Panc1 (cell line): ENCODE measurements at regions not wholly inside any gene's neighbourhood (a gene's known extent, or its start where the extent isn't known, plus 50 kb on each side); places are given as distances from the start of the nearest gene placed in this dataset.

Experiments
- ATAC-seq: fragments of 200-7000 bp; cut with Tn5 transposase; 2 replicates; pipeline ENCODE4 v1.9.1; 2020; ENCODE audit warnings: mild to moderate bottlenecking, moderate library complexity
- BruUV-seq: library from RNA; stranded (reverse); fragments of 400-500 nt; replicated peaks from 2 replicates; lab custom pipeline; 2021; lab: Mats Ljungman, UMichigan
- CTCF ChIA-PET: fragments of 300-600 bp; sonication (Branson Sonifier 250); formaldehyde crosslinking; loops from one replicate; lab custom pipeline; 2022; ENCODE audit warnings: antibody characterized with exemption; lab: Charles Lee
- POLR2A ChIA-PET: fragments of 300-600 bp; sonication (Branson Sonifier 250); formaldehyde crosslinking; loops from one replicate; lab custom pipeline; 2022; ENCODE audit warnings: antibody characterized with exemption; lab: Charles Lee
- DNase-seq: peaks from one replicate; pipeline ENCODE4 v3.0.0-alpha.2; 2010; ENCODE audit warnings: low read depth, low spot score
- H3K27ac ChIP-seq: 2 replicates; pipeline ENCODE4 v1.5.1; 2011; ENCODE audit warnings: mild to moderate bottlenecking, low read length, inconsistent platforms
- H3K27me3 ChIP-seq: fragments of 200-500 bp; sonication (Bioruptor generic); 2 replicates; pipeline ENCODE4 v1.6.0; 2014; ENCODE audit warnings: low read length, inconsistent platforms; ENCODE audit not compliant: control insufficient read depth, insufficient read depth
- H3K36me3 ChIP-seq: fragments of 200-500 bp; sonication (Bioruptor generic); 2 replicates; pipeline ENCODE4 v1.5.1; 2014; ENCODE audit warnings: inconsistent platforms, mild to moderate bottlenecking, low read length, moderate library complexity; ENCODE audit not compliant: control insufficient read depth, insufficient read depth
- H3K4me1 ChIP-seq: 2 replicates; pipeline ENCODE4 v1.5.1; 2011; ENCODE audit warnings: inconsistent platforms, mild to moderate bottlenecking, low read length, moderate library complexity; ENCODE audit not compliant: control insufficient read depth, insufficient read depth
- H3K4me3 ChIP-seq, 2 experiments: 2 replicates each; pipeline ENCODE4 v1.5.1; 2011 to 2012; ENCODE audit warnings: low read depth in 2 of 2, low read length in 2 of 2, mild to moderate bottlenecking in 2 of 2, inconsistent platforms in 1 of 2, moderate library complexity in 1 of 2
- H3K9me3 ChIP-seq: fragments of 200-500 bp; sonication (Bioruptor generic); 2 replicates; pipeline ENCODE4 v1.5.1; 2014; ENCODE audit warnings: low read depth, mild to moderate bottlenecking, inconsistent platforms, low read length, moderate library complexity; ENCODE audit not compliant: control insufficient read depth, insufficient read depth
- CTCF ChIP-seq: fragments of 450-650 bp; IDR thresholded peaks from 2 replicates; pipeline ENCODE4 v1.5.1; 2017; ENCODE audit warnings: mild to moderate bottlenecking
- POLR2AphosphoS5 ChIP-seq: IDR thresholded peaks from 2 replicates; pipeline ENCODE4 v1.6.1; 2012; ENCODE audit warnings: mild to moderate bottlenecking, low read depth, low read length, moderate library complexity
- REST ChIP-seq, 2 experiments: IDR thresholded peaks; 2 replicates each; pipeline ENCODE4 v1.6.1; 2011 to 2012; ENCODE audit warnings: low read depth in 2 of 2, control low read depth in 1 of 2, low read length in 1 of 2, mild to moderate bottlenecking in 1 of 2, moderate library complexity in 1 of 2; ENCODE audit not compliant: insufficient read depth in 1 of 2
- SIN3A ChIP-seq: IDR thresholded peaks from 2 replicates; pipeline ENCODE4 v1.6.1; 2012; ENCODE audit warnings: low read depth, mild to moderate bottlenecking, low read length, moderate library complexity, borderline replicate concordance; ENCODE audit not compliant: insufficient read depth
- TCF7L2 ChIP-seq: IDR thresholded peaks from 2 replicates; pipeline ENCODE4 v1.6.1; 2011; ENCODE audit warnings: mild to moderate bottlenecking, low read depth, low read length, inconsistent platforms
- in situ Hi-C: cut with HindIII; loops from 2 replicates; pipeline ENCODE4 v1.10.0; 2016; ENCODE audit warnings: low sequenced_read_pairs, low pct_unique_long_range_greater_than_20kb
- intact Hi-C: fragments of 100-400 bp; cut with micrococcal nuclease; formaldehyde crosslinking; loops from one replicate; pipeline ENCODE4 v1.10.0; 2022; ENCODE audit not compliant: unreplicated experiment

- TF ChIP-seq SIN3A = no peak
- TF ChIP-seq CTCF = no peak
- no peak for TF ChIP-seq POLR2AphosphoS5
- no peak for TF ChIP-seq TCF7L2
- TF ChIP-seq REST (IDR thresholded peaks at IDR 0.05; ENCODE audit: insufficient read depth in 1 of 2, low read depth in 2 of 2, low read length in 1 of 2) = no peak
- no peaks in the 10 kb centered on the region for H3K27me3 ChIP-seq
- in situ Hi-C loops = no loop called here
- ChIA-PET CTCF (no interaction called here), POLR2A (no interaction called here)
- no peaks in the 10 kb centered on the region for H3K36me3 ChIP-seq
- H3K4me1 ChIP-seq = no peaks in the 10 kb centered on the region
- H3K4me3 ChIP-seq = no peak overlapping the region
- no TSS peak for BruUV-seq
- no peaks in the 10 kb centered on the region for H3K9me3 ChIP-seq
- intact Hi-C loops = no loop called here
- ATAC-seq (no peak), DNase-seq (no peak)
- H3K27ac ChIP-seq = no peak overlapping the region
Observed at GRCh38 chr2:204272610-204273287, 272.5 kb upstream of the PARD3B start.

GRCh38 chr2:204274429-204274828, 270.8 kb upstream of the PARD3B start:
- ATAC-seq (no peak), DNase-seq (no peak)
- CTCF ChIA-PET = no interaction called here
- POLR2A ChIA-PET = no interaction called here
- Histone ChIP-seq H3K27me3 (no peaks in the 10 kb centered on the region), H3K27ac (no peak overlapping the region), H3K4me1 (no peaks in the 10 kb centered on the region), H3K9me3 (no peaks in the 10 kb centered on the region), H3K4me3 (no peak overlapping the region), H3K36me3 (no peaks in the 10 kb centered on the region)
- TF ChIP-seq REST (IDR thresholded peaks at IDR 0.05; ENCODE audit: insufficient read depth in 1 of 2, low read depth in 2 of 2, low read length in 1 of 2) = no peak
- TF ChIP-seq SIN3A = no peak
- no peak for TF ChIP-seq CTCF
- TF ChIP-seq POLR2AphosphoS5 = no peak
- TF ChIP-seq TCF7L2 = no peak
- BruUV-seq = no TSS peak
- in situ Hi-C loops (no loop called here), intact Hi-C loops (no loop called here)
